GOT3 (cell line): ENCODE measurements at regions not wholly inside any gene's neighbourhood (a gene's known extent, or its start where the extent isn't known, plus 50 kb on each side); places are given as distances from the start of the nearest gene placed in this dataset.
"Not testable (repeated sequence)": the region's sequence is repeated elsewhere in the genome, so short reads cannot be mapped to it uniquely, and the experiment has no call there.

Experiments used
- DNase-seq: peaks from one replicate; lab custom pipeline; 2025; ENCODE audit warnings: mixed read lengths; lab: John Stamatoyannopoulos, UW

GRCh38 chr7:25666671-25667060 lies 438.4 kb upstream of the NPVF start:
- DNase-seq, result no peak

GRCh38 chr7:25669281-25669781 lies 441.0 kb upstream of the NPVF start:
- no peak for DNase-seq

- no peak for DNase-seq
Measured at GRCh38 chr7:25669961-25670841, 441.9 kb upstream of the NPVF start.

DNA sequence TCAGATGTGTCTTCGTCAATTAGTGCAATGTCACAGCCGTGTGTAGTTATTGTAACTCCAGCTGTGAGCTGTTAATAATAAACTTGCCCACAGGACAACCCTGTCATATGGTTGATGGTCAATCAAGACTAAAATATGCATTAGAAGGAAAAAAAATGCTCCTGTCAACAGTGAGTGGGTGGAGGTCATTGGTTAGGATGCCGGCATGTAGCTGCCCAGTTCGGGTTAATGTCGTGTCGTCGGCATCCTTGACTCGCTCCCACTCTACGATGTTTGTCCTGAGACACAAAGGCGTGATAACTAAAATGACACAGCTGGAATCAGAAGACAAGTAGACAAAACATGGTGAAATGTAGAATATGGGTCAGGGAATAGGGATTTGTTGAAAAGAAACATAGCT lies 442.8 kb upstream of the NPVF start:
- no peak for DNase-seq

- DNase-seq, result no peak
Measured at GRCh38 chr7:25672496-25672895, 444.2 kb upstream of the NPVF start.

DNA sequence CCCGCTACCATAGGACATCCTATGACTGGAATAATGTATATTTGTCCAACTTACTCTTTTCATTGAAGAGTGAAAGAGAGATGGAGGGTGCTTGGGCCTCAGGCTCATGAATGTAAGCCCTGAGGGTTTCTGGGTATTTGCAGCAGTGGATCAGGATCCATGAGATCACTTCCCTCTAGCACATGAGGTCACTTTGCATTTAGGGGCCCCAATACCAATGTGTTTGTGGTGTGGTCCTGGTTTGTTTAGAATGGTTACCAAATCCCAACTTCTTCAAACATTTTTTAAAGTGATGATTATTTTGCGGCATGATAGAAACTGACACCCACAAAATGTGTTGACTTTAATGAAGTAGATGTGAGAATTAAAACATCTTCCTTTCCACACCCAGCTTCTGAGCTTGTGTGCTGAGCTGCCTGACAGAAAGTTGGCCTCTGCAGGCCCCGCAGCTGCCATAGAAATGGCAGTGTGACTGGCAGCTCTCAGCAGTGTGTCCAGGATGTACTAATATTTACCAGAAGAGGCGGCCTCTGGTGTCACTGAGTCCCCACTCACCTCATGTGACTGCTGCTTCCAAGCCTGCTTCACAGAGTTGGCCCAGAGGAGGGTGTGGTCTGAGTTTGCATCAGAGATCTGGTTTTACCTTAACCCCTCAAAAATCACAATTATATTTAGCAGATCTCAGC lies 447.6 kb upstream of the NPVF start:
- DNase-seq, result no peak

DNA sequence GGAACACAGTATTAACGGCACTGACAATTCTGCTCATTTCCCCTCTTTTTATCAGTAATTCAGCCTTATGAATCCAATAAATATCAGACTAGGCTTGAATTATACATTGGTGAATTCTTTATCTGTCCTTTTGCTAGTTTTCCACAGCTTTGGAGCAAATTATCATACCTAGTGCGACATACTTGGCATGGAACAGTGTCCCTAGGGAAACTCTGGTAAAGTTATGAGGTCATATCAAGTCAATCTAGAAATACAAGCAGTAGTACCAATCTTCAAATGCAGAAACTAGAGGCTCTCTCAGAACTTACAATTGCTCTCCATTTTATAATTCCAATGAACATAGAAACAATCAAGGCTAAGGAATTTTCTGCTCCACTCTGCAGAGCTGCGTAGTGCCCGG lies 449.3 kb upstream of the NPVF start:
- no peak for DNase-seq

DNA sequence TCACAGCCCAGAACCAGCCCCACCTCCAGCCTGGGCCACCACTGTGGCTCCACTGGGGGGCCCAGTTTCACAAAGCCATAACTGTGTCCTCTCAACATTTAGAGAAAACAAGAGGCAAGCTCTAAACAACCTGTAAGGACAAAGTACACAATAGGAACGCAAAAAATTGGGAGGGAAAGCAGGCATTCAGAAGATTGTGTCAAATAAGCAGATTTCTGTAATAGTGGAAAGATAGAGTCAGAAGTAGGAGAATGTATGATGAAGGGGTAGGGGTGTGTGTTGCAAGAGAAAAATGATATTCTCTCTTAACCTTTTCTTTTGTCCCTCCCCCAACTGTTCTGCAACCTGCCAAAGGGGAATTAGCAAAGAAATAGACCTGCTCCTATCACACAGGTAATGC lies 449.9 kb upstream of the NPVF start:
- no peak for DNase-seq

- no peak for DNase-seq
Measured at GRCh38 chr7:25680636-25681035, 452.4 kb upstream of the NPVF start.

DNA sequence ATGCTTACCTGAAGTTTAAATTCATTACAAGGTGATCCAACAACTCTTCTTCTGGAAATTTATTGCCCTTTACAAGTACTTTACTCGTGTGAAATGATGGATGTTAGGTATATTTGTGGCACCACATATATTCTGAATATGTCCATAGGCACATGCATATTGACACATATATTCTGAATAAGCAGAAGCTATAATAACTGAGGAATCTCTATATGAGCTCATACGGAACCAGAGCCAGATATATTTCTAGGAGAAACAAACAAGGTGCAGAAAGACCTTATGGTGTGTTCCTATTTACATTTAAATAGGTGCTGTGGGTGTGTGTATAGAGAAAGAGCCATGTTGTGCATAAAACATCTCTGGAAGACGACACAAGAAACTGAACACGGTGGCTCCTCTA lies 456.1 kb upstream of the NPVF start:
- no peak for DNase-seq

GRCh38 chr7:25686493-25686892 lies 458.2 kb upstream of the NPVF start:
- DNase-seq, result no peak

GRCh38 chr7:25694211-25694610 lies 457.8 kb upstream of the NFE2L3 start:
- DNase-seq, result no peak

- no peak for DNase-seq
Measured at GRCh38 chr7:25694699-25695098, 457.3 kb upstream of the NFE2L3 start.

DNA sequence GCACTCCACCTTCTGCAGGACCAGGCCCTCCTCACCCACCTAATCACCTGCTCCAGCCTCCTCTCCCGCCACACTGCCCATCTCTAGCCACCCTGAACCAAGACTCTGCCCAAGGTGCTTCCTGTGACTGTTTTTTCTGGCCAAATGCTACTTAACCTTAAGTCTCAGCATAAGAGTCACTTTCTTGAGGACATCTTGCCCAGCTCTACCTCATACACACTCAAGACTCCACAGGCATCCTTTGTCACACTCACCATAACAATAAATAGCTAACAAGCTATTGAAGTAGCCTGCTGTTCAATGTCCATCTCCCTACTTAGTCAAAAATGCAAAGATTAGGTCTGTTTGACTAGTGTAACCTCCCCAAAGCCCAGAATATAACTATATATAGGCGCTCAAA lies 455.4 kb upstream of the NFE2L3 start:
- no peak for DNase-seq

DNA sequence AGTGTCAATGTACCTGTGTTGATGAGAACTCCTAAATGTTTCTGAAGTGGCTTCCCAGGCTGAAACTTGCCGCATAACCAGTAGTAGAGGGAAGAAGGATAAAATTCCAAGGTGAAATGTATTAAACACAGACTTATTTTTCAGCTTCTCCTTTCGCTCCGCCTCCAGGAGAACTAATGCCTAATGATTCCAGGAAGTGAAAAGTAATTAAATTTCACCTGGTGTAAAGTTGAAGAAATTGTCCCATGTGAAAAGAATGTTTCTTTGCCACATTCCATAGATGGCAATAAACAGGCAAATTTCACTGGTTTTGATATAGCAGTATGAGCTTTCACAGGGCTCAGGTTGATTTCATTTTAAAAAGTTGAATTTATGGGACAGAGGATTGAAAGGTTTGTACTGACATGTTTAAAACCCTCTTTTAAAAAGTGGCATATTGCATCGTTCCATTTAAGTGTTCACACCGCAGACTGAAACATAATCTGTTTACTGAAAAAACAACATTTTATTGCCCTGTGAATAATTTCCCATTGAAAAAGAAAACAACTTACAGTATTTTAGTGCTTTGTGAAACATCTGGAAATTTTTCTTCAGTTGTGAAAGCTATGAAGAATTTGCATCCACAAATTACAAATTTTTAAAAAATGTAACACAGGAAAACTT lies 453.4 kb upstream of the NFE2L3 start:
- no peak for DNase-seq

GRCh38 chr7:25700141-25700540 lies 451.9 kb upstream of the NFE2L3 start:
- not testable (repeated sequence) for DNase-seq

GRCh38 chr7:25704413-25704812 lies 447.6 kb upstream of the NFE2L3 start:
- no peak for DNase-seq

GRCh38 chr7:25706764-25707163 lies 445.2 kb upstream of the NFE2L3 start:
- DNase-seq, result no peak

GRCh38 chr7:25707768-25708620 lies 444.0 kb upstream of the NFE2L3 start:
- no peak for DNase-seq

DNA sequence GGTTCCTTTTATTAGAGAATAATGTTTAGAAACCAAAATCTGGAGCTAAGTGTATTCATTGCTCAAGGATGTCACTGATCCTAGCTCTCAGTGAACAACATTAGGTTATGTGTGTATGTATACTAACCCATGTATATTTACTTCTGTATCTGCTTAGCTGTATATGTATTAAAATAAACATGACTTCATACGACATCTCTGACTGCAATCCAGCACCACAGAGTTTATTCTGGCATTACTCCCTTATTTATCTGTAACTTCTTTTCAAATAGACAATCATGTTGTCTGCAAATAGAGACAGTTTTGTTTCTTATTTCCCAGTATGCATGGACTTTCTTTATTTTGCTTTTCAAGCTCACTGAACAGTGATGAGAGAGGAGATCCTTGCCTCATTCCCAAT lies 441.0 kb upstream of the NFE2L3 start:
- no peak for DNase-seq

- DNase-seq, result no peak
Measured at GRCh38 chr7:25711940-25712339, 440.1 kb upstream of the NFE2L3 start.

DNA sequence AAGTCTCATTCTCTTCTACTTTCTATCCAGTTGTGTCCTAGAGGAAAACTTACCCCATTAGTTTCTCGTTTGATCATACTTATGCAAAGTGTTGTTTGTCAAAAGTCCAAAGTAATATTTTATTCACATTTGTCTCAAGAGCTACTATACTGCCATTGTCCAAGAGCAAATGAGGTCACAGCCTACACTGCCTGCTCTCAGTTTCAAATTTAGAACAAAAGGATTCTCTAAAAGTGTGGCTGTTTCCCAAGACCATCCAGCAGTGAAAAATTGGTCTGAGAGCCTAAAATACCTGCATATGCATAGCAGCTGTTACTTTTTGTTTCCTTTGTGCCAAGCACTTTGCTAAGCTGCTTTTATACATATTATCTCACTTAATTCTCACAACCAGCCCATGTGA lies 439.5 kb upstream of the NFE2L3 start:
- no peak for DNase-seq
